ENCODE measurements at regions not wholly inside any gene's neighbourhood (a gene's known extent, or its start where the extent isn't known, plus 50 kb on each side); places are given as distances from the start of the nearest gene placed in this dataset.
A peak's percentile ranks its signal among the peaks of the same experiment; 100 is the strongest.

GRCh38 chr10:47196691-47197090, 103.3 kb upstream of the GDF10 start:
- WGBS, result 95% methylated on average over 8 of the region's 8 CpGs
- Histone ChIP-seq H3K36me3 (ENCODE audit: control insufficient read depth in 4 of 4, insufficient read depth in 3 of 4, low read depth in 1 of 4, low read length in 3 of 4) (no peaks in the 10 kb centered on the region), H3K4me1 (ENCODE audit: control insufficient read depth in 4 of 4, insufficient read depth in 4 of 4, low read length in 3 of 4) (no peaks in the 10 kb centered on the region), H3K9me3 (ENCODE audit: control insufficient read depth in 4 of 4, low read length in 3 of 4) (peaks cover 0 to 2% (median 0%) of the 10 kb centered on the region in 4 donors), H3K27me3 (ENCODE audit: control insufficient read depth in 4 of 4, insufficient read depth in 4 of 4, low read length in 3 of 4) (no peaks in the 10 kb centered on the region), H3K27ac (ENCODE audit: low read depth in 1 of 2, low read length in 2 of 2) (no peak overlapping the region), H3K9ac (ENCODE audit: low read depth in 1 of 2, low read length in 2 of 2) (no peak overlapping the region), H3K4me3 (ENCODE audit: low read depth in 1 of 3, low read length in 3 of 3) (no peak overlapping the region)
- no peak for DNase-seq (ENCODE audit: low spot score)
- TF ChIP-seq EGR1 (IDR thresholded peaks at IDR 0.05; ENCODE audit: low read depth in 2 of 2) (no peak), HNF4A (conservative IDR thresholded peaks at IDR 0.05) (no peak), RXRA (IDR thresholded peaks at IDR 0.05) (no peak), GABPA (IDR thresholded peaks at IDR 0.05 in 1 of 2, conservative IDR thresholded peaks at IDR 0.05 in 1 of 2) (no peak), SP1 (IDR thresholded peaks at IDR 0.05) (no peak), NR2F2 (IDR thresholded peaks at IDR 0.05) (no peak)

GRCh38 chr10:47198221-47198620, 101.8 kb upstream of the GDF10 start:
- H3K4me3 ChIP-seq (ENCODE audit: low read depth in 1 of 3, low read length in 3 of 3), result no peak overlapping the region
- 88% methylated on average over 4 of the region's 4 CpGs for whole genome bisulfite sequencing
- H3K9ac ChIP-seq (ENCODE audit: low read depth in 1 of 2, low read length in 2 of 2), result no peak overlapping the region
- peaks cover 0 to 2% (median 0%) of the 10 kb centered on the region in 4 donors for H3K9me3 ChIP-seq (ENCODE audit: control insufficient read depth in 4 of 4, low read length in 3 of 4)
- no peak for TF ChIP-seq RAD21 (IDR thresholded peaks at IDR 0.05)
- TF ChIP-seq YY1 (IDR thresholded peaks at IDR 0.05), result no peak
- TF ChIP-seq GABPA (IDR thresholded peaks at IDR 0.05 in 1 of 2, conservative IDR thresholded peaks at IDR 0.05 in 1 of 2), result no peak
- no peak for TF ChIP-seq FOXA1 (IDR thresholded peaks at IDR 0.05)
- TF ChIP-seq CTCF (IDR thresholded peaks at IDR 0.05; ENCODE audit: low read depth, low read length, missing input control), result no peak
- TF ChIP-seq TAF1 (conservative IDR thresholded peaks at IDR 0.05), result no peak
- TF ChIP-seq EGR1 (IDR thresholded peaks at IDR 0.05; ENCODE audit: low read depth in 2 of 2), result no peak
- TF ChIP-seq RXRA (IDR thresholded peaks at IDR 0.05), result no peak
- no peak for TF ChIP-seq MAX (IDR thresholded peaks at IDR 0.05)
- no peak for TF ChIP-seq NR2F2 (IDR thresholded peaks at IDR 0.05)
- no peak for TF ChIP-seq FOXA2 (IDR thresholded peaks at IDR 0.05)
- TF ChIP-seq REST (IDR thresholded peaks at IDR 0.05), result no peak
- no peak for TF ChIP-seq HNF4A (conservative IDR thresholded peaks at IDR 0.05)
- TF ChIP-seq SP1 (IDR thresholded peaks at IDR 0.05), result no peak
- no peak for TF ChIP-seq HNF4G (IDR thresholded peaks at IDR 0.05)
- TF ChIP-seq ATF3 (IDR thresholded peaks at IDR 0.05), result no peak
- no peaks in the 10 kb centered on the region for H3K36me3 ChIP-seq (ENCODE audit: control insufficient read depth in 4 of 4, insufficient read depth in 3 of 4, low read depth in 1 of 4, low read length in 3 of 4)
- no peak overlapping the region for H3K27ac ChIP-seq (ENCODE audit: low read depth in 1 of 2, low read length in 2 of 2)
- peak; percentile 10 for DNase-seq (ENCODE audit: low spot score)
- H3K4me1 ChIP-seq (ENCODE audit: control insufficient read depth in 4 of 4, insufficient read depth in 4 of 4, low read length in 3 of 4), result no peaks in the 10 kb centered on the region
- H3K27me3 ChIP-seq (ENCODE audit: control insufficient read depth in 4 of 4, insufficient read depth in 4 of 4, low read length in 3 of 4), result no peaks in the 10 kb centered on the region

All from liver (tissue), 8 donors.